ENCODE measurements at regions not wholly inside any gene's neighbourhood (a gene's known extent, or its start where the extent isn't known, plus 50 kb on each side); places are given as distances from the start of the nearest gene placed in this dataset.

GRCh38 chr9:88303721-88304451 is 84.4 kb upstream of the SPIN1 start:
- H3K27ac ChIP-seq = peak overlapping the region; percentile 51
- H3K4me3 ChIP-seq = no peak overlapping the region
- H3K4me1 ChIP-seq (replicated peaks) = peaks cover 46% of the 10 kb centered on the region
- H3K36me3 ChIP-seq = no peaks in the 10 kb centered on the region
- peak; percentile 67 to 69 for DNase-seq (ENCODE audit: low read depth in 1 of 2, low spot score in 2 of 2)
- no peaks in the 10 kb centered on the region for H3K27me3 ChIP-seq (replicated peaks)
- no peaks in the 10 kb centered on the region for H3K9me3 ChIP-seq (replicated peaks)

DNA sequence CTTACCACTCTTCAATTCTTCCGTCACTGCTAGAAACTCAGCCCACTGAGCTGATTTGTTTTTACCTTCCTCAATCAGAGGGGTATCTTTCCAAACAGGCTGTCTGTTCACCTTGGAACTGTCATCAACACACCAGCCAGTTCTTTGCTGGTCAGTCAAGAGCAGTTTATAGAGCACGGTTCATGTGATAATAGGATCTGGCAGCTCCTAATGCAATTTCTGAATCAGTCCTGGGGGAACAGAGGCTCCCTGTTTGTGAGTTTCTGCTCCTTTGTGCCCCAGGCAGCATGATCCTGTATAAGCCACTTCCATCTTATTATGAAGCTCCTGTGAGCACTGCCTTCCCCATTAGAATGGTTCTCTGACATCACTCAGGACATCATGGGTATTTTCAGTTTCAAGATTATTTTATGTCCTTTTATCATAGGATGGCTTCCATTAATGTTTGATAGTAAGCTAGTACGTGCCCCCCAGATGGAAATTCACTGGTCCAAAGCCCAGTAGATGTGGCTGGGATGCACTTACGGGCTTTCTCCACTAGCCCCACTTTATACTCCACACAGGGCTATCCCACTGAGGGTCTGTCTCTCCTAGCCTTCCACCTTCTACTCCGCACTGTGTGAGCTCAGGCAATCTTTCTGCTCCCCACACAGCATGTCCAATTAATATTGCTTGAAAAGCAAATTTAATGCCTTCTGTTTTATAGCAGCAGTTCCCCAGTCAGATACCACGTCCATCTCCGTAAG is 85.5 kb upstream of the SPIN1 start:
- no peak for DNase-seq (ENCODE audit: low read depth in 1 of 2, low spot score in 2 of 2)
- H3K36me3 ChIP-seq = no peaks in the 10 kb centered on the region
- no peaks in the 10 kb centered on the region for H3K27me3 ChIP-seq (replicated peaks)
- no peak overlapping the region for H3K27ac ChIP-seq
- H3K9me3 ChIP-seq (replicated peaks) = no peaks in the 10 kb centered on the region
- H3K4me1 ChIP-seq (replicated peaks) = peaks cover 35% of the 10 kb centered on the region
- H3K4me3 ChIP-seq = no peak overlapping the region

DNA sequence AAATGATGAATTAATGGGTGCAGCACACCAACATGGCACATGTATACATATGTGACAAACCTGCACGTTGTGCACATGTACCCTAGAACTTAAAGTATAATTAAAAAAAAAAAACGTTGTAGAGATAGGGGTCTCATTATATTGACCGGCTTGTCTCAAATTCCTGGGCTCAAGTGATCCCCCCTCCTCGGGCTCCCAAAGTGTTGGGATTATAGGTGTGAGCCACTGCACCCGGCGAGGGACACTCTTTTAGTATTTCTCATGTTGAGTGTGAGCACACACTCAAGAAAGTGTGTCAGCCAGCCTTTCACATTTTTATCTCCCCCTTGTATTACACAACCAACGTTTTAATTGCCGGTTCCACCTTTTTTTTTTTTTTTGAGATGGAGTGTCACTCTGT is 87.7 kb upstream of the SPIN1 start:
- Histone ChIP-seq H3K27me3 (replicated peaks) (no peaks in the 10 kb centered on the region), H3K4me1 (replicated peaks) (peaks cover 25% of the 10 kb centered on the region), H3K4me3 (no peak overlapping the region), H3K27ac (no peak overlapping the region), H3K36me3 (no peaks in the 10 kb centered on the region), H3K9me3 (replicated peaks) (no peaks in the 10 kb centered on the region)
- DNase-seq (ENCODE audit: low read depth in 1 of 2, low spot score in 2 of 2) = no peak

- no peaks in the 10 kb centered on the region for H3K4me1 ChIP-seq (replicated peaks)
- H3K27me3 ChIP-seq (replicated peaks) = no peaks in the 10 kb centered on the region
- DNase-seq (ENCODE audit: low read depth in 1 of 2, low spot score in 2 of 2) = no peak
- no peak overlapping the region for H3K4me3 ChIP-seq
- no peak overlapping the region for H3K27ac ChIP-seq
- no peaks in the 10 kb centered on the region for H3K9me3 ChIP-seq (replicated peaks)
- no peaks in the 10 kb centered on the region for H3K36me3 ChIP-seq
Measured at GRCh38 chr9:88291856-88292255, 96.4 kb upstream of the SPIN1 start.

DNA sequence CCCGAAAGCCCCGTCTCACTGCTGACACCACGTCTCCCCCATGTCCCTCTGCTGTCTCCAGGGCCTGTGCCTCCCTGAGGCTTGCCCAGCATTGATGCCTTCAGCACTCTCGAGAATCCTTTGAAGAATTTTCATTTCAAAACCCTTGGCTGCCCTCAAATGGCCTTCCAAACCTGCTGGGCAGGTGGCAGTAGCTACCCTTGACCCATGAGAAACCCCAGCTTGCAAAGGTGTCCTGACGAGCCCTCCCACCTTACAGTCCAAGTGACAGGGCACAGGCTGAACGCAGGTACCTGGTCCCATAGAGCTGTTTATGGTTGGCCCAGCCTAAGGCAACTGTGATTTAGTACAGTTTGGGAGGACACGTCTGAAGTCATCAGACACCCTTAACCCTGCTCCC is 97.2 kb upstream of the SPIN1 start:
- Histone ChIP-seq H3K36me3 (no peaks in the 10 kb centered on the region), H3K4me3 (no peak overlapping the region), H3K4me1 (replicated peaks) (no peaks in the 10 kb centered on the region), H3K27ac (no peak overlapping the region), H3K27me3 (replicated peaks) (no peaks in the 10 kb centered on the region), H3K9me3 (replicated peaks) (no peaks in the 10 kb centered on the region)
- no peak for DNase-seq (ENCODE audit: low read depth in 1 of 2, low spot score in 2 of 2)

GRCh38 chr9:88289532-88289931 is 98.7 kb upstream of the SPIN1 start:
- no peaks in the 10 kb centered on the region for H3K27me3 ChIP-seq (replicated peaks)
- H3K36me3 ChIP-seq = no peaks in the 10 kb centered on the region
- DNase-seq (ENCODE audit: low read depth in 1 of 2, low spot score in 2 of 2) = no peak
- H3K27ac ChIP-seq = no peak overlapping the region
- no peaks in the 10 kb centered on the region for H3K9me3 ChIP-seq (replicated peaks)
- no peaks in the 10 kb centered on the region for H3K4me1 ChIP-seq (replicated peaks)
- H3K4me3 ChIP-seq = no peak overlapping the region

- Histone ChIP-seq H3K36me3 (no peaks in the 10 kb centered on the region), H3K27ac (no peak overlapping the region), H3K9me3 (replicated peaks) (no peaks in the 10 kb centered on the region), H3K27me3 (replicated peaks) (no peaks in the 10 kb centered on the region), H3K4me3 (no peak overlapping the region), H3K4me1 (replicated peaks) (no peaks in the 10 kb centered on the region)
- no peak for DNase-seq (ENCODE audit: low read depth in 1 of 2, low spot score in 2 of 2)
Measured at GRCh38 chr9:88287972-88288371, 100.3 kb upstream of the SPIN1 start.

DNA sequence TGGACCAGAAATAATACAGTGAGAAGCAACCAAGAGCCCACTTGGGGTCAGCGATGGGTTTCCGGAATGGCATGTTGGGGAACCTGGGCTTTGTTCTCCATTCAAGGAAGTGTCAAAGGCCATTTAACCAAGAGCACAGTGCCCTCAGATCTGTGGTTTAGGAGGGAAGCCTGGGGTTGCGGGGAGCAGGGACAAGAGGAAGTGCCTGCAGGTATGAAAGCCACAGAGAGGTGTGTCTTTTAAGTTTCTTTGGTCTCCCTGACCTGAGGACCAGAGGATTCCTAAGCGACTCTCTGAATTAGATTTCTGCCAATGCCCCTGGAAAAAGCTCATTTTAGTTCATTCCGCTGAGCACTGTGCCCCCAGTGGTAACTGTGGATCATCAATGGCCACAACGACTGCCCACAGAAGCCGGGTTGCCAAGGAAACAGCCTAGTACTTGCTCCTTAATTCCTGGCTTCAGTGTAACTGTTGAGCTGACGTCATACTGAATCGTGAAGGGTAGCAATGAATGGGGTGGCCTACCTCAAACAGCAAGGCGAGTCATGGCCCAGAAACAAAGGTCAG is 107.3 kb upstream of the SPIN1 start:
- peak; percentile 23 to 50 for DNase-seq (ENCODE audit: low read depth in 1 of 2, low spot score in 2 of 2)
- no peak overlapping the region for H3K4me3 ChIP-seq
- no peaks in the 10 kb centered on the region for H3K9me3 ChIP-seq (replicated peaks)
- H3K27me3 ChIP-seq (replicated peaks) = no peaks in the 10 kb centered on the region
- peak overlapping the region; percentile 19; the same call in 1 of the 2 replicates for H3K27ac ChIP-seq
- peaks cover 7% of the 10 kb centered on the region for H3K4me1 ChIP-seq (replicated peaks)
- no peaks in the 10 kb centered on the region for H3K36me3 ChIP-seq

- H3K36me3 ChIP-seq = no peaks in the 10 kb centered on the region
- no peaks in the 10 kb centered on the region for H3K27me3 ChIP-seq (replicated peaks)
- peaks cover 12% of the 10 kb centered on the region for H3K4me1 ChIP-seq (replicated peaks)
- H3K4me3 ChIP-seq = no peak overlapping the region
- DNase-seq (ENCODE audit: low read depth in 1 of 2, low spot score in 2 of 2) = no peak
- H3K27ac ChIP-seq = no peak overlapping the region
- H3K9me3 ChIP-seq (replicated peaks) = no peaks in the 10 kb centered on the region
Measured at GRCh38 chr9:88278036-88278435, 110.2 kb upstream of the SPIN1 start.

- Histone ChIP-seq H3K27ac (no peak overlapping the region), H3K4me3 (no peak overlapping the region), H3K36me3 (no peaks in the 10 kb centered on the region), H3K4me1 (replicated peaks) (peaks cover 26% of the 10 kb centered on the region), H3K27me3 (replicated peaks) (no peaks in the 10 kb centered on the region), H3K9me3 (replicated peaks) (no peaks in the 10 kb centered on the region)
- no peak for DNase-seq (ENCODE audit: low read depth in 1 of 2, low spot score in 2 of 2)
Measured at GRCh38 chr9:88274078-88274477, 114.2 kb upstream of the SPIN1 start.

GRCh38 chr9:88272986-88273385 is 115.3 kb upstream of the SPIN1 start:
- DNase-seq (ENCODE audit: low read depth in 1 of 2, low spot score in 2 of 2) = no peak

GRCh38 chr9:88270413-88270812 is 117.8 kb upstream of the SPIN1 start:
- peaks cover 29% of the 10 kb centered on the region for H3K4me1 ChIP-seq (replicated peaks)
- H3K4me3 ChIP-seq = no peak overlapping the region
- no peak for DNase-seq (ENCODE audit: low read depth in 1 of 2, low spot score in 2 of 2)
- H3K27ac ChIP-seq = peak overlapping the region; percentile 79
- H3K9me3 ChIP-seq (replicated peaks) = no peaks in the 10 kb centered on the region
- H3K36me3 ChIP-seq = no peaks in the 10 kb centered on the region
- no peaks in the 10 kb centered on the region for H3K27me3 ChIP-seq (replicated peaks)

More at GRCh38 chr9:88272986-88273385, 115.3 kb upstream of the SPIN1 start:
- Histone ChIP-seq H3K27me3 (replicated peaks) (no peaks in the 10 kb centered on the region), H3K4me1 (replicated peaks) (peaks cover 29% of the 10 kb centered on the region), H3K9me3 (replicated peaks) (no peaks in the 10 kb centered on the region), H3K27ac (no peak overlapping the region), H3K36me3 (no peaks in the 10 kb centered on the region), H3K4me3 (no peak overlapping the region)

- Histone ChIP-seq H3K27me3 (replicated peaks) (no peaks in the 10 kb centered on the region), H3K27ac (no peak overlapping the region), H3K4me3 (no peak overlapping the region), H3K9me3 (replicated peaks) (no peaks in the 10 kb centered on the region), H3K4me1 (replicated peaks) (peaks cover 25% of the 10 kb centered on the region), H3K36me3 (no peaks in the 10 kb centered on the region)
- no peak for DNase-seq (ENCODE audit: low read depth in 1 of 2, low spot score in 2 of 2)
Measured at GRCh38 chr9:88268886-88269285, 119.4 kb upstream of the SPIN1 start.

GRCh38 chr9:88267283-88267682 is 121.0 kb upstream of the SPIN1 start:
- no peak overlapping the region for H3K27ac ChIP-seq
- no peaks in the 10 kb centered on the region for H3K36me3 ChIP-seq
- H3K4me3 ChIP-seq = no peak overlapping the region
- no peaks in the 10 kb centered on the region for H3K27me3 ChIP-seq (replicated peaks)
- H3K9me3 ChIP-seq (replicated peaks) = no peaks in the 10 kb centered on the region
- no peak for DNase-seq (ENCODE audit: low read depth in 1 of 2, low spot score in 2 of 2)
- peaks cover 23% of the 10 kb centered on the region for H3K4me1 ChIP-seq (replicated peaks)
